GM12891 (cell line): ENCODE measurements at regions not wholly inside any gene's neighbourhood (a gene's known extent, or its start where the extent isn't known, plus 50 kb on each side); places are given as distances from the start of the nearest gene placed in this dataset.

ENCODE experiments used
- PAX5 ChIP-seq: IDR thresholded peaks from 2 replicates; pipeline ENCODE4 v1.6.1; 2011; ENCODE audit warnings: low read length, moderate library complexity, mild to moderate bottlenecking; ENCODE audit not compliant: insufficient read depth, severe bottlenecking
- POLR2A ChIP-seq: IDR thresholded peaks from 2 replicates; pipeline ENCODE4 v1.6.1; 2011; ENCODE audit warnings: low read depth, low read length, control low read depth
- POLR2AphosphoS5 ChIP-seq: IDR thresholded peaks from 2 replicates; pipeline ENCODE4 v1.6.1; 2011; ENCODE audit warnings: low read depth, low read length, control low read depth
- SPI1 ChIP-seq: IDR thresholded peaks from 2 replicates; pipeline ENCODE4 v1.6.1; 2011; ENCODE audit warnings: low read depth, low read length, control low read depth
- TAF1 ChIP-seq: IDR thresholded peaks from 2 replicates; pipeline ENCODE4 v1.6.1; 2011; ENCODE audit warnings: low read depth, low read length, control low read depth

DNA sequence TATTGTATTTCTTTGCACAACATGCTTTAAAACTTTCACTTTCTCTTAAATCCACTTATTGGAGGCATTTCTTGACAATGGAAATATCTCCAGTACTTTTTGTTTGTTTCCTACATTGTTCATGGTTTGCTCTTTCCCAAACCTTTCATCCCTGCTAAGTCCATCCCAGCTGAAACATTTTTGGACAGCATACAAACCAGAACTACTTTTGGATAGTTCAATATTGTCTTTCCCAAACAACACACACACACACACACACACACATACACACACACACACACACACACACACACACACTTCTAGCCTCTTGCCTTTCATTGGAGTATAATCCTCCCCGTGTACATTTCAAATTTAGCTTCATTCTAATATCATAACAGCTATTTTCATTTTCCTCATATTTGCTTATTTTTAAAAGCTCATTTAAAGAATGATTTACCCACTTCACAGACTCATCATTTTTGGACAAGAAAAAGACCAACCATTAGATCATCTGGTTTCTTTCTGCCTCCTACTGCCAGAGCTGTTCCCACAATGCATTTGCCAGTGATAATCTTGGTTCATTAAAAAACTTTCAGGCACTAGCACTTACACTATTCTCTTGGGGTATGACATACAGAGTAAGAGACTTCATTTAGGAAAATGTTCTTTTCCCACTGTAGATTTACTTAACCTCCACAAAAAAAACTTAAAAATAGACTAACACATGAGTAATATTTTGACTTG, 248.1 kb downstream of the CD109 start:
- TF ChIP-seq POLR2A (no peak), POLR2AphosphoS5 (no peak), TAF1 (no peak), PAX5 (no peak), SPI1 (no peak)
